H1 (cell line): ENCODE measurements at regions not wholly inside any gene's neighbourhood (a gene's known extent, or its start where the extent isn't known, plus 50 kb on each side); places are given as distances from the start of the nearest gene placed in this dataset.

Source experiments
- CEBPB ChIP-seq: IDR thresholded peaks from 2 replicates; pipeline ENCODE4 v1.6.1; 2012; ENCODE audit warnings: low read depth, low read length
- CHD1 ChIP-seq: IDR thresholded peaks from 2 replicates; pipeline ENCODE4 v1.6.1; 2012; ENCODE audit warnings: low read depth, low read length, improper control_type of control experiment
- CHD2 ChIP-seq: IDR thresholded peaks from 2 replicates; pipeline ENCODE4 v1.6.1; 2012; ENCODE audit warnings: low read length, improper control_type of control experiment
- EZH2 ChIP-seq: fragments of 200-600 bp; sonication (generic); IDR thresholded peaks from 2 replicates; pipeline ENCODE4 v1.7.1; 2012; ENCODE audit warnings: low read depth, mild to moderate bottlenecking, moderate library complexity, low read length, inconsistent platforms; ENCODE audit not compliant: severe bottlenecking
- GABPA ChIP-seq: IDR thresholded peaks from 2 replicates; pipeline ENCODE4 v1.6.1; 2011; ENCODE audit warnings: mild to moderate bottlenecking, low read length, moderate library complexity, borderline replicate concordance; ENCODE audit not compliant: insufficient read depth
- SIN3A ChIP-seq, 2 experiments: IDR thresholded peaks in 1 of 2; conservative IDR thresholded peaks in 1 of 2; 2 replicates each; pipeline ENCODE4 v1.6.1; 2011 to 2012; ENCODE audit warnings: low read length in 2 of 2, improper control_type of control experiment in 1 of 2, low read depth in 1 of 2, mild to moderate bottlenecking in 1 of 2
- TAF1 ChIP-seq: IDR thresholded peaks from 2 replicates; pipeline ENCODE4 v1.6.1; 2011; ENCODE audit warnings: mild to moderate bottlenecking, low read depth, low read length
- TF ChIP-seq, protein P1 (sequence below), 3 experiments: IDR thresholded peaks; 1 replicate in 2 of 3; 2 replicates in 1 of 3; pipeline versions ENCODE4 v1.5.1 to v1.6.1; 2011; ENCODE audit warnings: low read length in 3 of 3, mild to moderate bottlenecking in 3 of 3, inconsistent platforms in 2 of 3, low read depth in 1 of 3, moderate library complexity in 1 of 3; ENCODE audit not compliant: insufficient read depth in 1 of 3; ENCODE audit errors: control extremely low read depth in 1 of 3
- TF ChIP-seq, protein P2 (sequence below): IDR thresholded peaks from 2 replicates; pipeline ENCODE4 v1.6.1; 2011; ENCODE audit warnings: low read length, improper control_type of control experiment

- TF ChIP-seq CHD1 = no peak
- TF ChIP-seq, protein P1, sequence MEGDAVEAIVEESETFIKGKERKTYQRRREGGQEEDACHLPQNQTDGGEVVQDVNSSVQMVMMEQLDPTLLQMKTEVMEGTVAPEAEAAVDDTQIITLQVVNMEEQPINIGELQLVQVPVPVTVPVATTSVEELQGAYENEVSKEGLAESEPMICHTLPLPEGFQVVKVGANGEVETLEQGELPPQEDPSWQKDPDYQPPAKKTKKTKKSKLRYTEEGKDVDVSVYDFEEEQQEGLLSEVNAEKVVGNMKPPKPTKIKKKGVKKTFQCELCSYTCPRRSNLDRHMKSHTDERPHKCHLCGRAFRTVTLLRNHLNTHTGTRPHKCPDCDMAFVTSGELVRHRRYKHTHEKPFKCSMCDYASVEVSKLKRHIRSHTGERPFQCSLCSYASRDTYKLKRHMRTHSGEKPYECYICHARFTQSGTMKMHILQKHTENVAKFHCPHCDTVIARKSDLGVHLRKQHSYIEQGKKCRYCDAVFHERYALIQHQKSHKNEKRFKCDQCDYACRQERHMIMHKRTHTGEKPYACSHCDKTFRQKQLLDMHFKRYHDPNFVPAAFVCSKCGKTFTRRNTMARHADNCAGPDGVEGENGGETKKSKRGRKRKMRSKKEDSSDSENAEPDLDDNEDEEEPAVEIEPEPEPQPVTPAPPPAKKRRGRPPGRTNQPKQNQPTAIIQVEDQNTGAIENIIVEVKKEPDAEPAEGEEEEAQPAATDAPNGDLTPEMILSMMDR (IDR thresholded peaks at IDR 0.05; ENCODE audit: control extremely low read depth in 1 of 3, insufficient read depth in 1 of 3, low read depth in 1 of 3, low read length in 3 of 3) = no peak
- TF ChIP-seq EZH2 = no peak
- TF ChIP-seq, protein P2, sequence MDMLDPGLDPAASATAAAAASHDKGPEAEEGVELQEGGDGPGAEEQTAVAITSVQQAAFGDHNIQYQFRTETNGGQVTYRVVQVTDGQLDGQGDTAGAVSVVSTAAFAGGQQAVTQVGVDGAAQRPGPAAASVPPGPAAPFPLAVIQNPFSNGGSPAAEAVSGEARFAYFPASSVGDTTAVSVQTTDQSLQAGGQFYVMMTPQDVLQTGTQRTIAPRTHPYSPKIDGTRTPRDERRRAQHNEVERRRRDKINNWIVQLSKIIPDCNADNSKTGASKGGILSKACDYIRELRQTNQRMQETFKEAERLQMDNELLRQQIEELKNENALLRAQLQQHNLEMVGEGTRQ = no peak
- TF ChIP-seq CHD2 = no peak
- TF ChIP-seq GABPA = no peak
- TF ChIP-seq CEBPB = peak; percentile 90
- TF ChIP-seq SIN3A (conservative IDR thresholded peaks at IDR 0.05 in 1 of 2, IDR thresholded peaks at IDR 0.05 in 1 of 2; ENCODE audit: low read depth in 1 of 2, low read length in 2 of 2) = no peak
- TF ChIP-seq TAF1 = no peak
Observed at GRCh38 chr2:129862668-129863067, 116.8 kb upstream of the RAB6C start.
